Fibroblast of lung (primary cell): ENCODE measurements at regions not wholly inside any gene's neighbourhood (a gene's known extent, or its start where the extent isn't known, plus 50 kb on each side); places are given as distances from the start of the nearest gene placed in this dataset.

Experiments
- CTCF ChIP-seq, 2 donors: IDR thresholded peaks in 1 of 2; conservative IDR thresholded peaks in 1 of 2; 1 replicate in 1 of 2; 2 replicates in 1 of 2; pipeline ENCODE4 v1.5.1; 2011 to 2012; ENCODE audit warnings: low read length in 2 of 2, control low read depth in 1 of 2, inconsistent platforms in 1 of 2, low read depth in 1 of 2, mild to moderate bottlenecking in 1 of 2
- EZH2 ChIP-seq: IDR thresholded peaks from 2 replicates; pipeline ENCODE4 v1.5.1; 2012; ENCODE audit warnings: low read length, control low read depth, mild to moderate bottlenecking; ENCODE audit errors: missing control alignments

DNA sequence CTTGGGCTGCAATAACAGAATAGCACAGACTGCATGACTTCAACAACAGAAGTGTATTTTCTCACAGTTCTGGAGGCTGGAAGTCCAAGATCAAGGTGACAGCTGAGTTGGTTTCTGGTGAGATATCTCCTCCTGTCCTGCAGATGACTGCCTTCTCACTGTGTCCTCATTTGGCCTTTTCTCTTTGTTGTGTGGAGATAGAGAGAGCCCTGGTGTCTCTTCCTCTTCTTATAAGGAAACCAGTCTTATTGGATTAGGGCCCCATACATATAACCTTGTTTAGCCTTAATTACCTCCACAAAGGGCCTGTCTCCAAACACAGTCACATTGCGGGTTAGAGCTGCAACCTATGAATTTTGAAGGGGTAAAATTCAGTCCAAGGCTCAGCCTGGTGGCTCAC lies 57.0 kb upstream of the BMP6 start:
- TF ChIP-seq EZH2 (no peak), CTCF (conservative IDR thresholded peaks at IDR 0.05 in 1 of 2, IDR thresholded peaks at IDR 0.05 in 1 of 2; ENCODE audit: low read depth in 1 of 2, low read length in 2 of 2) (no peak)
